GM12878 (cell line): ENCODE measurements at regions not wholly inside any gene's neighbourhood (a gene's known extent, or its start where the extent isn't known, plus 50 kb on each side); places are given as distances from the start of the nearest gene placed in this dataset.

Experiments
- ATAC-seq: fragments of 200-7000 bp; cut with Tn5 transposase; 3 replicates; pipeline ENCODE4 v1.9.1; 2020; ENCODE audit warnings: mild to moderate bottlenecking, moderate library complexity
- BruUV-seq: library from RNA; stranded (reverse); fragments of 400-500 nt; replicated peaks from 2 replicates; lab custom pipeline; 2021; lab: Mats Ljungman, UMichigan
- CTCF ChIA-PET: fragments of 300-600 bp; sonication (Branson Sonifier 250); formaldehyde crosslinking; extraction: SDS; loops from one replicate; lab custom pipeline; 2021; ENCODE audit warnings: inconsistent platforms; lab: Yijun Ruan, JAX
- POLR2A ChIA-PET: fragments of 350-600 bp; formaldehyde crosslinking; extraction: SDS; loops from one replicate; lab custom pipeline; 2021; ENCODE audit warnings: inconsistent platforms; lab: Charles Lee
- RAD21 ChIA-PET: fragments of 300-600 bp; sonication (Branson Sonifier 250); formaldehyde crosslinking; loops from one replicate; lab custom pipeline; 2023; ENCODE audit warnings: antibody characterized with exemption; ENCODE audit not compliant: unreplicated experiment; lab: Charles Lee
- SMC1A ChIA-PET: fragments of 300-600 bp; sonication (Branson Sonifier 250); formaldehyde crosslinking; loops from one replicate; lab custom pipeline; 2023; ENCODE audit not compliant: unreplicated experiment, uncharacterized antibody; lab: Charles Lee
- DNase-seq: peaks from one replicate; pipeline ENCODE4 v3.0.0-alpha.2; 2011; ENCODE audit warnings: low read depth, low spot score
- FAIRE-seq: peaks from 3 replicates; lab custom pipeline; 2011; peaks lifted over from hg19 to GRCh38; lab: Jason Lieb, UNC
- H2AFZ ChIP-seq: 2 replicates; pipeline ENCODE4 v1.6.0; 2011; ENCODE audit warnings: low read depth, low read length, control low read depth; ENCODE audit not compliant: control insufficient read depth
- H3K27ac ChIP-seq: 2 replicates; pipeline ENCODE4 v1.5.1; 2011; ENCODE audit warnings: control low read depth; ENCODE audit not compliant: control insufficient read depth, insufficient read depth
- H3K27me3 ChIP-seq, 2 experiments: replicated peaks in 1 of 2; 2 replicates each; pipeline versions ENCODE4 v1.6.0 to v1.6.1; 2011; ENCODE audit warnings: low read length in 1 of 2; ENCODE audit not compliant: control insufficient read depth in 2 of 2, insufficient read depth in 2 of 2
- H3K36me3 ChIP-seq, 2 experiments: 2 replicates each; pipeline ENCODE4 v1.5.1; 2011; ENCODE audit warnings: low read length in 1 of 2; ENCODE audit not compliant: control insufficient read depth in 2 of 2, insufficient read depth in 2 of 2
- H3K4me1 ChIP-seq: 2 replicates; pipeline ENCODE4 v1.6.1; 2011; ENCODE audit warnings: mild to moderate bottlenecking, low read length, moderate library complexity, mixed read lengths; ENCODE audit not compliant: control insufficient read depth, insufficient read depth
- H3K4me2 ChIP-seq: 2 replicates; pipeline ENCODE4 v1.6.0; 2011; ENCODE audit warnings: control low read depth; ENCODE audit not compliant: control insufficient read depth, insufficient read depth
- H3K4me3 ChIP-seq: fragments of 200-600 bp; sonication (generic); 2 replicates; pipeline ENCODE4 v1.5.1; 2016
- H3K79me2 ChIP-seq: 2 replicates; pipeline ENCODE4 v1.6.0; 2011; ENCODE audit warnings: low read length; ENCODE audit not compliant: control insufficient read depth, insufficient read depth
- H3K9ac ChIP-seq: 2 replicates; pipeline ENCODE4 v1.8.0; 2011; ENCODE audit warnings: low read length, control low read depth, mixed read lengths; ENCODE audit not compliant: control insufficient read depth, insufficient read depth
- H3K9me3 ChIP-seq: replicated peaks from 3 replicates; pipeline ENCODE4 v1.5.1; 2011; ENCODE audit warnings: mild to moderate bottlenecking, low read length; ENCODE audit not compliant: control insufficient read depth, insufficient read depth
- H4K20me1 ChIP-seq: 2 replicates; pipeline ENCODE4 v1.6.0; 2011; ENCODE audit not compliant: control insufficient read depth, insufficient read depth
- ATF7 ChIP-seq: fragments of 450-650 bp; IDR thresholded peaks from 2 replicates; pipeline ENCODE4 v1.6.1; 2016; ENCODE audit warnings: low read depth, mild to moderate bottlenecking
- BRCA1 ChIP-seq: IDR thresholded peaks from 2 replicates; pipeline ENCODE4 v1.6.1; 2011; ENCODE audit warnings: low read depth, low read length, improper control_type of control experiment
- CEBPB ChIP-seq, 2 experiments: fragments of 150-350 bp in 1 of 2; IDR thresholded peaks; 2 replicates each; pipeline ENCODE4 v1.6.1; 2012 to 2014; ENCODE audit warnings: low read depth in 2 of 2, low read length in 2 of 2, borderline replicate concordance in 1 of 2, inconsistent platforms in 1 of 2
- FOS ChIP-seq: IDR thresholded peaks from 3 replicates; pipeline ENCODE4 v1.6.1; 2011; ENCODE audit warnings: borderline replicate concordance; ENCODE audit not compliant: insufficient read length; ENCODE audit errors: extremely low read depth
- MEF2B ChIP-seq: fragments of 450-650 bp; IDR thresholded peaks from 2 replicates; pipeline ENCODE4 v1.6.1; 2018; ENCODE audit warnings: mild to moderate bottlenecking, moderate library complexity; ENCODE audit not compliant: partially characterized antibody, poor library complexity, severe bottlenecking
- MYB ChIP-seq: fragments of 150-350 bp; IDR thresholded peaks from 2 replicates; pipeline ENCODE4 v1.6.1; 2014; ENCODE audit warnings: mild to moderate bottlenecking, low read depth, low read length, borderline replicate concordance
- NR2C2 ChIP-seq: IDR thresholded peaks from 2 replicates; pipeline ENCODE4 v1.6.1; 2011; ENCODE audit warnings: borderline replicate concordance, low read depth; ENCODE audit not compliant: control insufficient read depth, insufficient read length
- NR2F1 ChIP-seq: fragments of 450-650 bp; conservative IDR thresholded peaks from 2 replicates; pipeline ENCODE4 v1.6.1; 2017; ENCODE audit warnings: mild to moderate bottlenecking
- PAX8 ChIP-seq: fragments of 450-650 bp; IDR thresholded peaks from 2 replicates; pipeline ENCODE4 v1.6.1; 2017; ENCODE audit warnings: mild to moderate bottlenecking, moderate library complexity
- POLR2AphosphoS2 ChIP-seq: IDR thresholded peaks from 2 replicates; pipeline ENCODE4 v1.6.1; 2011; ENCODE audit warnings: low read depth, mild to moderate bottlenecking, low read length, improper control_type of control experiment, moderate library complexity
- SIN3A ChIP-seq: IDR thresholded peaks from 2 replicates; pipeline ENCODE4 v1.6.1; 2012; ENCODE audit warnings: low read depth, low read length, improper control_type of control experiment
- SUZ12 ChIP-seq: fragments of 200-600 bp; sonication (generic); IDR thresholded peaks from one replicate; pipeline ENCODE4 v1.6.1; 2018; ENCODE audit warnings: antibody characterized with exemption, mild to moderate bottlenecking; ENCODE audit not compliant: unreplicated experiment
- TARDBP ChIP-seq: IDR thresholded peaks from 2 replicates; pipeline ENCODE4 v1.6.1; 2016; ENCODE audit warnings: borderline replicate concordance
- TCF12 ChIP-seq: IDR thresholded peaks from 2 replicates; pipeline ENCODE4 v1.6.1; 2011; ENCODE audit warnings: low read depth, mild to moderate bottlenecking, low read length
- YBX1 ChIP-seq: fragments of 450-650 bp; IDR thresholded peaks from 2 replicates; pipeline ENCODE4 v1.6.1; 2016; ENCODE audit warnings: antibody characterized with exemption
- ZBTB33 ChIP-seq: fragments of 450-650 bp; IDR thresholded peaks from 2 replicates; pipeline ENCODE4 v1.6.1; 2017; ENCODE audit warnings: mild to moderate bottlenecking
- WGBS: methylation state at CpG from one replicate; pipeline ENCODE4 v1.1.6; 2016; ENCODE audit warnings: low lambda C conversion rate; ENCODE audit not compliant: insufficient replicate concordance, insufficient coverage; ENCODE audit errors: missing lambda C conversion rate; 5-methylcytosine and 5-hydroxymethylcytosine counted together
- in situ Hi-C: fragments of 300-500 bp; cut with MboI; formaldehyde crosslinking; loops from 9 replicates; pipeline ENCODE4 v1.14.3; 2018; ENCODE audit warnings: mixed read lengths
- intact Hi-C: fragments of 100-400 bp; cut with micrococcal nuclease; formaldehyde crosslinking; loops from one replicate; pipeline ENCODE4 v1.14.2; 2022; ENCODE audit not compliant: unreplicated experiment
- TF ChIP-seq, protein P1 (sequence below): fragments of 450-650 bp; IDR thresholded peaks from 2 replicates; pipeline ENCODE4 v1.6.1; 2016; ENCODE audit warnings: mild to moderate bottlenecking

GRCh38 chr10:33626798-33627466 is 292.5 kb upstream of the NRP1 start (continued):
- TF ChIP-seq MEF2B (no peak), POLR2AphosphoS2 (no peak), ZBTB33 (no peak), SUZ12 (no peak), PAX8 (no peak), ATF7 (no peak), YBX1 (no peak), NR2C2 (no peak), TCF12 (no peak)

DNA sequence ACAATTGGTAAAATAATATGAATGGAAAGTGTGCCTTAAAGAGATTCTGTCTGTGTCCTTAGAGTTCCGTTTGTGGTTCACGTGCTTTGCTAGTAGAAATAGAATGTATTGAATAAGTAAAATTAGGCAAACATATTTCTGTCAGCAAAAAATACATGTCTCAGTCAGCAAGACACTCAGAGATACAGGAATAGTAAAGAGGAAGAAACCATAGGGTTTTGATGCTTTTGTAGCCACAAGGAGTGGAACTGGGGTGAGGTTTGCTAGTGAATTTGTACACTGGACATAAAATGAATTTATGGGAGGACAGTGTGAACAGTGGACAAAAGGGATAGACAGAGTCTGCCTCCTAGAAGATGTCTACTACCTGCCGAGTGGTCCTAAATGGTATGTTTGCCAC is 289.2 kb upstream of the NRP1 start:
- SMC1A ChIA-PET = interaction anchor here (0.7 kb wide), 1 partner anchor 65 kb away, joined by 3 read pairs; no protein-coding TSS in a partner anchor
- H3K27me3 ChIP-seq = no peaks in the 10 kb centered on the region
- intact Hi-C loops = no loop called here
- CTCF ChIA-PET = interaction anchor here (0.9 kb wide), 1 partner anchor 9 kb away, joined by 3 read pairs; no protein-coding TSS in a partner anchor
- no peak overlapping the region for H2AFZ ChIP-seq
- H3K4me3 ChIP-seq = no peak overlapping the region
- no peaks in the 10 kb centered on the region for H3K36me3 ChIP-seq
- no peak overlapping the region for H3K9ac ChIP-seq
- H3K4me1 ChIP-seq = no peaks in the 10 kb centered on the region
- ATAC-seq = no peak
- no peak overlapping the region for H3K4me2 ChIP-seq
- TF ChIP-seq FOS = no peak
- no peak for TF ChIP-seq BRCA1
- no peak for TF ChIP-seq SIN3A
- no peak for TF ChIP-seq NR2F1
- TF ChIP-seq, protein P1, sequence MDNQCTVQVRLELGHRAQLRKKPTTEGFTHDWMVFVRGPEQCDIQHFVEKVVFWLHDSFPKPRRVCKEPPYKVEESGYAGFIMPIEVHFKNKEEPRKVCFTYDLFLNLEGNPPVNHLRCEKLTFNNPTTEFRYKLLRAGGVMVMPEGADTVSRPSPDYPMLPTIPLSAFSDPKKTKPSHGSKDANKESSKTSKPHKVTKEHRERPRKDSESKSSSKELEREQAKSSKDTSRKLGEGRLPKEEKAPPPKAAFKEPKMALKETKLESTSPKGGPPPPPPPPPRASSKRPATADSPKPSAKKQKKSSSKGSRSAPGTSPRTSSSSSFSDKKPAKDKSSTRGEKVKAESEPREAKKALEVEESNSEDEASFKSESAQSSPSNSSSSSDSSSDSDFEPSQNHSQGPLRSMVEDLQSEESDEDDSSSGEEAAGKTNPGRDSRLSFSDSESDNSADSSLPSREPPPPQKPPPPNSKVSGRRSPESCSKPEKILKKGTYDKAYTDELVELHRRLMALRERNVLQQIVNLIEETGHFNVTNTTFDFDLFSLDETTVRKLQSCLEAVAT = no peak
- TF ChIP-seq CEBPB (IDR thresholded peaks at IDR 0.05; ENCODE audit: borderline replicate concordance in 1 of 2, low read depth in 2 of 2, low read length in 2 of 2) = no peak
- TF ChIP-seq MYB = no peak
- TF ChIP-seq TARDBP = no peak
- TF ChIP-seq, all 136 proteins: peak for 0
- BruUV-seq = no TSS peak
- WGBS = 54% methylated on average over 3 of the region's 3 CpGs
- RAD21 ChIA-PET = no interaction called here
- in situ Hi-C loops = no loop called here
- no peaks in the 10 kb centered on the region for H3K79me2 ChIP-seq
- H4K20me1 ChIP-seq = no peaks in the 10 kb centered on the region
- no peaks in the 10 kb centered on the region; the same call in 2 of the 3 replicates for H3K9me3 ChIP-seq
- FAIRE-seq = no peak
- POLR2A ChIA-PET = interaction anchor here (0.6 kb wide), 1 partner anchor 139 kb away, joined by 3 read pairs; no protein-coding TSS in a partner anchor
- H3K27ac ChIP-seq = no peak overlapping the region
- DNase-seq = no peak
